H9 (cell line): ENCODE measurements at regions not wholly inside any gene's neighbourhood (a gene's known extent, or its start where the extent isn't known, plus 50 kb on each side); places are given as distances from the start of the nearest gene placed in this dataset.

ENCODE experiments used
- DNase-seq: peaks from one replicate; pipeline ENCODE4 v3.0.0-alpha.2; 2017
- H2AFZ ChIP-seq: one replicate; pipeline ENCODE4 v1.6.1; 2013; ENCODE audit warnings: mild to moderate bottlenecking, low read length, control low read depth, moderate library complexity
- H2AK5ac ChIP-seq: 2 replicates; pipeline ENCODE4 v1.6.1; 2013; ENCODE audit warnings: low read length, control low read depth, mixed read lengths; ENCODE audit not compliant: insufficient read length
- H2BK120ac ChIP-seq: one replicate; pipeline ENCODE4 v1.6.1; 2013; ENCODE audit warnings: low read depth, mild to moderate bottlenecking, low read length, control low read depth, inconsistent platforms; ENCODE audit not compliant: poor library complexity, severe bottlenecking
- H2BK12ac ChIP-seq: 2 replicates; pipeline ENCODE4 v1.6.1; 2013; ENCODE audit warnings: low read length, control low read depth, mixed read lengths, low read depth; ENCODE audit not compliant: insufficient read length
- H2BK15ac ChIP-seq: 2 replicates; pipeline ENCODE4 v1.6.1; 2013; ENCODE audit warnings: low read depth, low read length, control low read depth
- H2BK20ac ChIP-seq: one replicate; pipeline ENCODE4 v1.6.1; 2013; ENCODE audit warnings: low read depth, mild to moderate bottlenecking, low read length, control low read depth, inconsistent platforms; ENCODE audit not compliant: poor library complexity, severe bottlenecking
- H2BK5ac ChIP-seq: 2 replicates; pipeline ENCODE4 v1.6.1; 2013; ENCODE audit warnings: low read length, control low read depth, mixed read lengths; ENCODE audit not compliant: insufficient read length
- H3K14ac ChIP-seq: 2 replicates; pipeline ENCODE4 v1.6.1; 2013; ENCODE audit warnings: low read length, control low read depth; ENCODE audit not compliant: insufficient read depth
- H3K18ac ChIP-seq: 2 replicates; pipeline ENCODE4 v1.6.1; 2013; ENCODE audit warnings: low read depth, mild to moderate bottlenecking, mixed read lengths, low read length, control low read depth; ENCODE audit not compliant: insufficient read length
- H3K23ac ChIP-seq: 2 replicates; pipeline ENCODE4 v1.6.1; 2013; ENCODE audit warnings: low read length, control low read depth, mixed read lengths, low read depth; ENCODE audit not compliant: insufficient read length
- H3K23me2 ChIP-seq: 2 replicates; pipeline ENCODE4 v1.6.1; 2013; ENCODE audit warnings: low read depth, mild to moderate bottlenecking, mixed read lengths, low read length, control low read depth; ENCODE audit not compliant: insufficient read length, poor library complexity, severe bottlenecking
- H3K27ac ChIP-seq: 2 replicates; pipeline ENCODE4 v1.5.1; 2013; ENCODE audit warnings: low read length, control low read depth, mixed read lengths, low read depth; ENCODE audit not compliant: insufficient read length
- H3K27me3 ChIP-seq: 2 replicates; pipeline ENCODE4 v1.6.1; 2013; ENCODE audit warnings: low read length, control low read depth, inconsistent platforms; ENCODE audit not compliant: insufficient read depth
- H3K4ac ChIP-seq: 2 replicates; pipeline ENCODE4 v1.6.1; 2013; ENCODE audit warnings: low read depth, mild to moderate bottlenecking, control low read depth, inconsistent platforms, low read length, moderate library complexity
- H3K4me1 ChIP-seq: 2 replicates; pipeline ENCODE4 v1.6.1; 2013; ENCODE audit warnings: low read length, control low read depth, inconsistent platforms; ENCODE audit not compliant: insufficient read depth
- H3K4me2 ChIP-seq: 2 replicates; pipeline ENCODE4 v1.6.1; 2013; ENCODE audit warnings: low read length, control low read depth, mixed read lengths; ENCODE audit not compliant: insufficient read length, insufficient read depth
- H3K56ac ChIP-seq: 2 replicates; pipeline ENCODE4 v1.6.1; 2013; ENCODE audit warnings: low read depth, mild to moderate bottlenecking, mixed read lengths, low read length, control low read depth; ENCODE audit not compliant: insufficient read length
- H3K79me1 ChIP-seq: 2 replicates; pipeline ENCODE4 v1.6.1; 2013; ENCODE audit warnings: low read depth, mild to moderate bottlenecking, moderate library complexity, low read length, control low read depth, inconsistent platforms; ENCODE audit not compliant: insufficient read depth, poor library complexity, severe bottlenecking
- H3K79me2 ChIP-seq: 2 replicates; pipeline ENCODE4 v1.6.1; 2013; ENCODE audit warnings: low read length, control low read depth, inconsistent platforms; ENCODE audit not compliant: insufficient read depth
- H3K9ac ChIP-seq: 2 replicates; pipeline ENCODE4 v1.6.1; 2013; ENCODE audit warnings: low read length, control low read depth, mixed read lengths; ENCODE audit not compliant: insufficient read length; ENCODE audit errors: extremely low read depth
- H3K9me3 ChIP-seq: one replicate; pipeline ENCODE4 v1.6.1; 2013; ENCODE audit warnings: low read depth, low read length, inconsistent platforms; ENCODE audit not compliant: control insufficient read depth
- H3T11ph ChIP-seq: one replicate; pipeline ENCODE4 v1.6.1; 2013; ENCODE audit warnings: mild to moderate bottlenecking, low read length, control low read depth, inconsistent platforms
- H4K20me1 ChIP-seq: one replicate; pipeline ENCODE4 v1.6.1; 2013; ENCODE audit not compliant: control insufficient read depth, insufficient read length, insufficient read depth
- H4K5ac ChIP-seq: 2 replicates; pipeline ENCODE4 v1.6.1; 2013; ENCODE audit warnings: low read depth, mild to moderate bottlenecking, mixed read lengths, low read length, control low read depth; ENCODE audit not compliant: insufficient read length
- H4K8ac ChIP-seq: replicated peaks from 2 replicates; pipeline ENCODE4 v1.6.1; 2013; ENCODE audit warnings: low read length, control low read depth, mixed read lengths, low read depth; ENCODE audit not compliant: insufficient read length
- H4K91ac ChIP-seq: 2 replicates; pipeline ENCODE4 v1.6.1; 2013; ENCODE audit warnings: low read depth, mild to moderate bottlenecking, moderate library complexity, mixed read lengths, low read length, control low read depth; ENCODE audit not compliant: insufficient read length
- H3K27ac Mint-ChIP-seq, 3 experiments: 2 replicates in 2 of 3; 3 replicates in 1 of 3; pipeline ENCODE4 v1.8.0; 2020 to 2021; ENCODE audit warnings: mixed read lengths in 3 of 3, mild to moderate bottlenecking in 1 of 3, moderate library complexity in 1 of 3
- H3K27me3 Mint-ChIP-seq: 2 replicates; pipeline ENCODE4 v1.8.0; 2021; ENCODE audit warnings: low read depth, mild to moderate bottlenecking, moderate library complexity, mixed read lengths
- H3K36me3 Mint-ChIP-seq, 3 experiments: 2 replicates in 2 of 3; 3 replicates in 1 of 3; pipeline ENCODE4 v1.8.0; 2020 to 2021; ENCODE audit warnings: low read depth in 3 of 3, mixed read lengths in 3 of 3; ENCODE audit not compliant: insufficient read depth in 1 of 3
- H3K4me1 Mint-ChIP-seq, 2 experiments: 2 replicates each; pipeline ENCODE4 v1.8.0; 2020; ENCODE audit warnings: mixed read lengths in 2 of 2
- H3K4me3 Mint-ChIP-seq, 2 experiments: 2 replicates in 1 of 2; 3 replicates in 1 of 2; pipeline ENCODE4 v1.8.0; 2020 to 2021; ENCODE audit warnings: mild to moderate bottlenecking in 2 of 2, mixed read lengths in 2 of 2, moderate library complexity in 1 of 2
- H3K9me3 Mint-ChIP-seq, 2 experiments: 2 replicates in 1 of 2; 3 replicates in 1 of 2; pipeline ENCODE4 v1.8.0; 2020; ENCODE audit warnings: mild to moderate bottlenecking in 2 of 2, mixed read lengths in 2 of 2, moderate library complexity in 1 of 2
- WGBS: extraction: QIAGEN DNeasy Blood & Tissue Kit; methylation state at CpG from one replicate; pipeline ENCODE4 v1.1.7; 2013; ENCODE audit warnings: missing lambda C conversion rate, low lambda C conversion rate, mixed read lengths; ENCODE audit not compliant: insufficient read length; ENCODE audit errors: extremely low coverage; 5-methylcytosine and 5-hydroxymethylcytosine counted together
- TF ChIP-seq, protein P1 (sequence below): fragments of 200-600 bp; sonication (generic); conservative IDR thresholded peaks from 3 replicates; pipeline ENCODE4 v1.8.0; 2021; ENCODE audit warnings: antibody characterized with exemption, mild to moderate bottlenecking

GRCh38 chr1:229981736-229982135 is 85.3 kb upstream of the GALNT2 start:
- Histone ChIP-seq H3K9me3 (no peaks in the 10 kb centered on the region), H3K27ac (no peak overlapping the region), H3K9ac (no peak overlapping the region), H3K4me2 (no peak overlapping the region), H2BK5ac (no peak overlapping the region), H4K20me1 (no peaks in the 10 kb centered on the region), H4K5ac (no peak overlapping the region), H3K79me1 (no peaks in the 10 kb centered on the region), H3K27me3 (no peaks in the 10 kb centered on the region), H2BK12ac (no peak overlapping the region), H3K4ac (no peak overlapping the region), H4K8ac (no peak overlapping the region), H3K79me2 (no peaks in the 10 kb centered on the region), H3K14ac (no peak overlapping the region), H3K23me2 (no peaks in the 10 kb centered on the region), H2BK120ac (no peak overlapping the region), H2AFZ (no peak overlapping the region), H3K23ac (no peak overlapping the region), H2BK20ac (no peak overlapping the region), H2AK5ac (no peak overlapping the region), H4K91ac (no peak overlapping the region), H3K18ac (no peak overlapping the region), H3K56ac (no peak overlapping the region), H2BK15ac (no peak overlapping the region), H3K4me1 (no peaks in the 10 kb centered on the region; the same call in 1 of the 2 replicates), H3T11ph (no peak overlapping the region)
- Mint-ChIP-seq H3K9me3 (peaks cover 7 to 11% of the 10 kb centered on the region in 2 experiments; a peak in 3 of 5 replicates), H3K36me3 (peaks cover 2 to 5% (median 2%) of the 10 kb centered on the region in 3 experiments; a peak in 2 of 7 replicates), H3K4me3 (no peak overlapping the region), H3K27ac (no peak overlapping the region), H3K27me3 (peaks cover 7% of the 10 kb centered on the region; the same call in 1 of the 2 replicates), H3K4me1 (no peaks in the 10 kb centered on the region)
- no peak for DNase-seq
- WGBS: no CpG with 5 or more reads among the region's 3 CpGs
- TF ChIP-seq, protein P1, sequence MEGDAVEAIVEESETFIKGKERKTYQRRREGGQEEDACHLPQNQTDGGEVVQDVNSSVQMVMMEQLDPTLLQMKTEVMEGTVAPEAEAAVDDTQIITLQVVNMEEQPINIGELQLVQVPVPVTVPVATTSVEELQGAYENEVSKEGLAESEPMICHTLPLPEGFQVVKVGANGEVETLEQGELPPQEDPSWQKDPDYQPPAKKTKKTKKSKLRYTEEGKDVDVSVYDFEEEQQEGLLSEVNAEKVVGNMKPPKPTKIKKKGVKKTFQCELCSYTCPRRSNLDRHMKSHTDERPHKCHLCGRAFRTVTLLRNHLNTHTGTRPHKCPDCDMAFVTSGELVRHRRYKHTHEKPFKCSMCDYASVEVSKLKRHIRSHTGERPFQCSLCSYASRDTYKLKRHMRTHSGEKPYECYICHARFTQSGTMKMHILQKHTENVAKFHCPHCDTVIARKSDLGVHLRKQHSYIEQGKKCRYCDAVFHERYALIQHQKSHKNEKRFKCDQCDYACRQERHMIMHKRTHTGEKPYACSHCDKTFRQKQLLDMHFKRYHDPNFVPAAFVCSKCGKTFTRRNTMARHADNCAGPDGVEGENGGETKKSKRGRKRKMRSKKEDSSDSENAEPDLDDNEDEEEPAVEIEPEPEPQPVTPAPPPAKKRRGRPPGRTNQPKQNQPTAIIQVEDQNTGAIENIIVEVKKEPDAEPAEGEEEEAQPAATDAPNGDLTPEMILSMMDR: no peak
